Testis (tissue), 2 donors: ENCODE measurements at regions not wholly inside any gene's neighbourhood (a gene's known extent, or its start where the extent isn't known, plus 50 kb on each side); places are given as distances from the start of the nearest gene placed in this dataset.

Source experiments
- POLR2A ChIP-seq: fragments of 450-650 bp; IDR thresholded peaks from one replicate; pipeline ENCODE4 v1.6.1; 2017; ENCODE audit warnings: antibody characterized with exemption, mild to moderate bottlenecking, moderate library complexity
- TF ChIP-seq, protein P1 (sequence below), 3 experiments: fragments of 450-650 bp in 2 of 3; fragments of 200-600 bp in 1 of 3; sonication (generic) in 1 of 3; IDR thresholded peaks; one replicate each; pipeline ENCODE4 v1.5.1; 2016 to 2019; ENCODE audit warnings: antibody characterized with exemption in 3 of 3, mild to moderate bottlenecking in 2 of 3, moderate library complexity in 1 of 3

DNA sequence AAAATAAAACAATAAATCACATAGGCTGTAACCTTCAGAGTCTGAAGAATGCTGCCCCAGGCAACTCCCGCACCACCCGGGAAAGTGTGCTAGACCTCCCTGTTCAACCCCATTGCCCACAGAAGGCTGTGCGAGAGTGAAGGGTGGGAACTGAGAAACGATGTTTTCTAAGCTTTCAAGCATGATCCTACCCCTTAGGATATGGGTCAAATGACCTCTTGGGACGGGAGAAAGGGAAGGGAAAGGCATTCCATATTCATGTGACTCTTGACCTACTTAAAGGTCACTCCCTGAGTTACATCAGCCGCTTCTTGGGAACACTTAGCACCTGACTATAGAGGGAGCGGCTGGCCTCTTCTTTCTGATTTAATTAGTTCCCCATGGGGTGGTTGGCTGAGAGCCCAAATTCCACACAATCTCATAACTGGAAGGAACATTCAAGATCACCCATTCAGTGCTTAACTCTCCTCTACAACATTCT lies 114.7 kb upstream of the SLC24A5 start:
- TF ChIP-seq, protein P1, sequence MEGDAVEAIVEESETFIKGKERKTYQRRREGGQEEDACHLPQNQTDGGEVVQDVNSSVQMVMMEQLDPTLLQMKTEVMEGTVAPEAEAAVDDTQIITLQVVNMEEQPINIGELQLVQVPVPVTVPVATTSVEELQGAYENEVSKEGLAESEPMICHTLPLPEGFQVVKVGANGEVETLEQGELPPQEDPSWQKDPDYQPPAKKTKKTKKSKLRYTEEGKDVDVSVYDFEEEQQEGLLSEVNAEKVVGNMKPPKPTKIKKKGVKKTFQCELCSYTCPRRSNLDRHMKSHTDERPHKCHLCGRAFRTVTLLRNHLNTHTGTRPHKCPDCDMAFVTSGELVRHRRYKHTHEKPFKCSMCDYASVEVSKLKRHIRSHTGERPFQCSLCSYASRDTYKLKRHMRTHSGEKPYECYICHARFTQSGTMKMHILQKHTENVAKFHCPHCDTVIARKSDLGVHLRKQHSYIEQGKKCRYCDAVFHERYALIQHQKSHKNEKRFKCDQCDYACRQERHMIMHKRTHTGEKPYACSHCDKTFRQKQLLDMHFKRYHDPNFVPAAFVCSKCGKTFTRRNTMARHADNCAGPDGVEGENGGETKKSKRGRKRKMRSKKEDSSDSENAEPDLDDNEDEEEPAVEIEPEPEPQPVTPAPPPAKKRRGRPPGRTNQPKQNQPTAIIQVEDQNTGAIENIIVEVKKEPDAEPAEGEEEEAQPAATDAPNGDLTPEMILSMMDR (IDR thresholded peaks at IDR 0.05): no peak
- no peak for TF ChIP-seq POLR2A
